Astrocyte (in vitro differentiated cells and primary cell): ENCODE measurements at regions not wholly inside any gene's neighbourhood (a gene's known extent, or its start where the extent isn't known, plus 50 kb on each side); places are given as distances from the start of the nearest gene placed in this dataset.

ENCODE experiments used
- EZH2 ChIP-seq: IDR thresholded peaks from 2 replicates; pipeline ENCODE4 v1.6.1; 2012; ENCODE audit warnings: mild to moderate bottlenecking, low read length, inconsistent platforms; ENCODE audit not compliant: insufficient read depth
- TF ChIP-seq, protein P1 (sequence below): IDR thresholded peaks from 2 replicates; pipeline ENCODE4 v1.5.1; 2011; ENCODE audit warnings: low read depth, mild to moderate bottlenecking, inconsistent platforms, low read length, moderate library complexity; ENCODE audit not compliant: insufficient read depth

DNA sequence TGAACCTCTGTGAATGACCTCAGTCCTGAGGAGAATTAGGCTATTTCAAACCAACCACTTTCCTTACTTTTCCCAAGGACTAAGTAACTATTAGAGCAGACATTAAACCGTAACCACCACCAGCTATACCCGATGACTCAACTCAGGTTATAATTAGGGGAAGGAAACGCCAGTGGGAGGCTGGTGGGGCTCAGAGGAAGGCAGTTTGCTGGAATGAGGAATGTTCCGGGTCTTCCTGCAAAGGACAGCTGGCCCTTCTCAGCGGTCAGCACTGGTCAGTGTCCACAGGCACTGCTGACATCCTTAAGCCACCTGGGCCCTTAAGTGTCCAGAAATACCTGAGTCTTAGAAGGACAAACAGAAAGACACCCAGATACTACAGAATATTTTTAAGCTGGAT lies 515.2 kb downstream of the MAFB start:
- TF ChIP-seq, protein P1, sequence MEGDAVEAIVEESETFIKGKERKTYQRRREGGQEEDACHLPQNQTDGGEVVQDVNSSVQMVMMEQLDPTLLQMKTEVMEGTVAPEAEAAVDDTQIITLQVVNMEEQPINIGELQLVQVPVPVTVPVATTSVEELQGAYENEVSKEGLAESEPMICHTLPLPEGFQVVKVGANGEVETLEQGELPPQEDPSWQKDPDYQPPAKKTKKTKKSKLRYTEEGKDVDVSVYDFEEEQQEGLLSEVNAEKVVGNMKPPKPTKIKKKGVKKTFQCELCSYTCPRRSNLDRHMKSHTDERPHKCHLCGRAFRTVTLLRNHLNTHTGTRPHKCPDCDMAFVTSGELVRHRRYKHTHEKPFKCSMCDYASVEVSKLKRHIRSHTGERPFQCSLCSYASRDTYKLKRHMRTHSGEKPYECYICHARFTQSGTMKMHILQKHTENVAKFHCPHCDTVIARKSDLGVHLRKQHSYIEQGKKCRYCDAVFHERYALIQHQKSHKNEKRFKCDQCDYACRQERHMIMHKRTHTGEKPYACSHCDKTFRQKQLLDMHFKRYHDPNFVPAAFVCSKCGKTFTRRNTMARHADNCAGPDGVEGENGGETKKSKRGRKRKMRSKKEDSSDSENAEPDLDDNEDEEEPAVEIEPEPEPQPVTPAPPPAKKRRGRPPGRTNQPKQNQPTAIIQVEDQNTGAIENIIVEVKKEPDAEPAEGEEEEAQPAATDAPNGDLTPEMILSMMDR: no peak
- no peak for TF ChIP-seq EZH2
